Ishikawa (cell line): ENCODE measurements at regions not wholly inside any gene's neighbourhood (a gene's known extent, or its start where the extent isn't known, plus 50 kb on each side); places are given as distances from the start of the nearest gene placed in this dataset.

Source experiments
- CEBPB ChIP-seq: IDR thresholded peaks from 2 replicates; pipeline ENCODE4 v1.6.1; 2012
- EGR1 ChIP-seq: IDR thresholded peaks from 2 replicates; pipeline ENCODE4 v1.6.1; 2012
- EP300 ChIP-seq: IDR thresholded peaks from 2 replicates; pipeline ENCODE4 v1.6.1; 2012; ENCODE audit warnings: borderline replicate concordance
- RAD21 ChIP-seq: IDR thresholded peaks from 2 replicates; pipeline ENCODE4 v1.6.1; 2012; ENCODE audit warnings: low read depth
- REST ChIP-seq: IDR thresholded peaks from 2 replicates; pipeline ENCODE4 v1.6.1; 2012; ENCODE audit warnings: low read depth, mild to moderate bottlenecking
- TAF1 ChIP-seq: IDR thresholded peaks from 2 replicates; pipeline ENCODE4 v1.6.1; 2012; ENCODE audit warnings: low read depth, mild to moderate bottlenecking
- TCF12 ChIP-seq: IDR thresholded peaks from 2 replicates; pipeline ENCODE4 v1.6.1; 2012; ENCODE audit warnings: low read depth
- USF1 ChIP-seq: IDR thresholded peaks from 2 replicates; pipeline ENCODE4 v1.6.1; 2012
- YY1 ChIP-seq: IDR thresholded peaks from 2 replicates; pipeline ENCODE4 v1.6.1; 2012; ENCODE audit warnings: low read depth
- ZBTB7A ChIP-seq: IDR thresholded peaks from 2 replicates; pipeline ENCODE4 v1.6.1; 2012; ENCODE audit warnings: low read depth
- TF ChIP-seq, protein P1 (sequence below): IDR thresholded peaks from 2 replicates; pipeline ENCODE4 v1.6.1; 2012

GRCh38 chr3:11716573-11717290, 73.0 kb upstream of the VGLL4 start:
- TF ChIP-seq RAD21: no peak
- no peak for TF ChIP-seq TCF12
- peak; percentile 46 for TF ChIP-seq CEBPB
- TF ChIP-seq USF1: no peak
- TF ChIP-seq REST: no peak
- TF ChIP-seq TAF1: no peak
- no peak for TF ChIP-seq EGR1
- no peak for TF ChIP-seq ZBTB7A
- TF ChIP-seq, protein P1, sequence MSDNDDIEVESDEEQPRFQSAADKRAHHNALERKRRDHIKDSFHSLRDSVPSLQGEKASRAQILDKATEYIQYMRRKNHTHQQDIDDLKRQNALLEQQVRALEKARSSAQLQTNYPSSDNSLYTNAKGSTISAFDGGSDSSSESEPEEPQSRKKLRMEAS: no peak
- no peak for TF ChIP-seq YY1
- no peak for TF ChIP-seq EP300
